GM21528 (cell line): ENCODE measurements at regions not wholly inside any gene's neighbourhood (a gene's known extent, or its start where the extent isn't known, plus 50 kb on each side); places are given as distances from the start of the nearest gene placed in this dataset.
"Not testable (repeated sequence)": the region's sequence is repeated elsewhere in the genome, so short reads cannot be mapped to it uniquely, and the experiment has no call there.

Experiments
- ATAC-seq: cut with Tn5 transposase; IDR thresholded peaks from one replicate; pipeline ENCODE4 v1.9.1; 2021; ENCODE audit warnings: mild to moderate bottlenecking, moderate library complexity; ENCODE audit not compliant: unreplicated experiment, low FRiP score

GRCh38 chr2:67889056-67889455 lies 173.7 kb downstream of the C1D start:
- ATAC-seq: no peak

- no peak for ATAC-seq
These were observed 171.2 kb downstream of the C1D start for GRCh38 chr2:67891642-67892041.

- ATAC-seq: no peak
These were observed 170.4 kb downstream of the C1D start for GRCh38 chr2:67892339-67892846.

GRCh38 chr2:67895227-67895941 lies 167.4 kb downstream of the C1D start:
- no peak for ATAC-seq

- no peak for ATAC-seq
These were observed 166.7 kb downstream of the C1D start for GRCh38 chr2:67896076-67896475.

- no peak for ATAC-seq
These were observed 166.3 kb downstream of the C1D start for GRCh38 chr2:67896476-67896875.

- ATAC-seq: no peak
These were observed 164.2 kb downstream of the C1D start for GRCh38 chr2:67898595-67898994.

- no peak for ATAC-seq
These were observed 163.6 kb downstream of the C1D start for GRCh38 chr2:67899187-67899586.

- ATAC-seq: no peak
These were observed 162.0 kb downstream of the C1D start for GRCh38 chr2:67900826-67901225.

GRCh38 chr2:67904566-67904965 lies 158.2 kb downstream of the C1D start:
- ATAC-seq: no peak

GRCh38 chr2:67904966-67905365 lies 157.8 kb downstream of the C1D start:
- no peak for ATAC-seq

GRCh38 chr2:67906547-67906946 lies 156.3 kb downstream of the C1D start:
- not testable (repeated sequence) for ATAC-seq

GRCh38 chr2:67917332-67918054 lies 145.3 kb downstream of the C1D start:
- no peak for ATAC-seq

GRCh38 chr2:67918471-67918870 lies 144.3 kb downstream of the C1D start:
- ATAC-seq: no peak

- ATAC-seq: no peak
These were observed 143.3 kb downstream of the C1D start for GRCh38 chr2:67919490-67919889.

- no peak for ATAC-seq
These were observed 140.6 kb downstream of the C1D start for GRCh38 chr2:67922080-67922785.

GRCh38 chr2:67923696-67924095 lies 139.1 kb downstream of the C1D start:
- ATAC-seq: no peak

- ATAC-seq: no peak
These were observed 135.3 kb downstream of the C1D start for GRCh38 chr2:67927501-67927900.

- ATAC-seq: no peak
These were observed 132.6 kb downstream of the C1D start for GRCh38 chr2:67930156-67930555.

GRCh38 chr2:67936969-67937368 lies 125.8 kb downstream of the C1D start:
- no peak for ATAC-seq

GRCh38 chr2:67938053-67938452 lies 124.8 kb downstream of the C1D start:
- no peak for ATAC-seq
